ENCODE measurements at regions not wholly inside any gene's neighbourhood (a gene's known extent, or its start where the extent isn't known, plus 50 kb on each side); places are given as distances from the start of the nearest gene placed in this dataset.
"Not testable (repeated sequence)": the region's sequence is repeated elsewhere in the genome, so short reads cannot be mapped to it uniquely, and the experiment has no call there.

GRCh38 chr3:10625323-10625722 is 119.9 kb upstream of the ATP2B2 start:
- DNase-seq (ENCODE audit: low spot score) = no peak

GRCh38 chr3:10627884-10628572 is 122.6 kb upstream of the ATP2B2 start:
- no peak for DNase-seq (ENCODE audit: low spot score)

DNA sequence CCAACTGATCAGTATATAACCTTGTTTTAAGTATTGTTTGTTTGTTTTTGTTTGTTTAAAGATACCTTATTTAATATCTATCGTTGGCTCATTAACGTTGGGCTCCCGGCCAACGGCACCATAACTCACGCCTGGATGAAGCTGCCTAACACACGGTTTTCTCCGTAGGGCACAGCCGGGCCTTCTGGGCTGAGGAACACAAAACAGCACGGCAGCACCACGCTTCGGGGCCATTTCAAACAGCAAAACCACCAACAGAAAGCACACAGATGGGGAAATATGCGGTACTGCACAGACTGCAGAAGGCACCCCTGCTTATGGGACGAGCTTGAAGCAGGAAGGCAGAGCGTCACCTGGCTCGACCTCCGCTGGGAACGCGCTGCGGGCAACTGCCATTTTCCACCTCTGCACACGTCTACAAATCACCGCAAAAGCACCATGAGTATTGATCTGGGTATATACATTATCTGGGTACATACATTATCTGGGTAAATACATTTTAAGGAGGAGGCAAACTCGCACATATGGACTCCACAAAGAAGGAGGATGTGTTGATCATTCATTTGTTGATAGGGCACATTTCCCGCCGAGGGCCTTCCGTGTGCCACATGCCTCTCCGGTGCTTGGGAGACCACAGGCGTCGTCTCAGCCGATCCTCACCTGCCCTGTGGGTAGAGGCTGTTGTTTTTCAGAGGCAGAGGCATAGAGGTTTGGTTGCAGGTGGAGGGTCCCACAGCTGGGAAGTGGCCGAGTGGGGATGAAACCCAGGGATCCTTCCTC is 123.7 kb upstream of the ATP2B2 start:
- DNase-seq (ENCODE audit: low spot score) = no peak

DNA sequence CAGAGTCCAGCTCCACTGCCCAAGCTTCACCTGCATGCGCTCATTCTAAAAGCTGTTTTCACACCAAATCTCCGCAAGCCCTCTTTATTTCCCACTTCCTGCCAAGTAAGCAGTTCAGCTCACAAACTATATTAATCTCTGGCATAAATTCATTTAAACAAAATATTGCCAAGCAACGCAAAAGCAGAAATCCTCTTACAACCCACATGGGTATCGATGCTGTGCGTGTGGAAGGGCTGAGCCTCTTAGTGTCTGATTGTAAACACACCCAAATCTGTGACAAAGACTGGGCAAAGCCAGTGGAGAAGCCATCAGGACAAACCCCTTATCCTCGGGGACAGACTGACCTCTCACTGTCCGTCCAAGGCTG is 124.3 kb upstream of the ATP2B2 start:
- DNase-seq (ENCODE audit: low spot score) = no peak

DNA sequence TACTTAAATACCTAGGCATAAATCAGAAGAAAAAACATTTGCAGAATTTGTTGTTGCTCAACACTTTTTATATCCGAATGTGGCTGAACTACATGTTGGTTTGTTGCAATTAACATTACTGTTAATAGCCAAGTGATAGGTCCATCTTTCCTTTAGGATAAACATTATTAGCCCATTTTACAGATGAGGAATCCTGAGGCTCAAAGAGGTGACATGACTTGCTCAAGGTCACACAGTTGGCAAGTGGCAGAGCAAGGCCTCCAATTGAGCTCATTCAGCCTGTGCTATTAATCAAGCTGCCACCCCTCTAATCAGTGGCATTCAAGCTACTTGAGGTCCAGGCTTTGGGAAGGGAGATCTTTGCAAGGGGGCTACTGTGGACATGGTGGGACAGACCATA is 125.8 kb upstream of the ATP2B2 start:
- no peak for DNase-seq (ENCODE audit: low spot score)

GRCh38 chr3:10632125-10632524 is 126.7 kb upstream of the ATP2B2 start:
- DNase-seq (ENCODE audit: low spot score) = no peak

DNA sequence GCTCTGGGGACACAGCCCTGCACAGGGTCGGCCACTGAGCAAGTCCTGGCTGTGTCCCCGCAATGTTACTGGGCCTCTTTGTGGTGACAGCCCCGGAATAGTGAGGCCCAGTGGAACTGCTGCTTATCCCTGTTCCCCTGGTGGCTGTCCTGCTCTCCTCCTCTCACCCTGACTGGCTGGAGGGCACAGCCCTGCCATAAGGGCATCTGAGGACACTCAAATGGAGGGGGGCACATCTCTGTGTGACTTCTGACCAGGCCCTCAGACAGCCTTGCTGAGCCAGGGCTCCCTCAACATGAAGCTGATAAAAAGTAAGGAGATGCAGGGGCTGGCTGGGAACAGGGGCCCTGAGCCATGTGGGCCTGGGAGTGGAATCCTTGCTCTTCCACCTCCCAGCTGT is 127.4 kb upstream of the ATP2B2 start:
- DNase-seq (ENCODE audit: low spot score) = no peak

- no peak for DNase-seq (ENCODE audit: low spot score)
Observed at GRCh38 chr3:10635446-10636076, 130.2 kb upstream of the ATP2B2 start.

DNA sequence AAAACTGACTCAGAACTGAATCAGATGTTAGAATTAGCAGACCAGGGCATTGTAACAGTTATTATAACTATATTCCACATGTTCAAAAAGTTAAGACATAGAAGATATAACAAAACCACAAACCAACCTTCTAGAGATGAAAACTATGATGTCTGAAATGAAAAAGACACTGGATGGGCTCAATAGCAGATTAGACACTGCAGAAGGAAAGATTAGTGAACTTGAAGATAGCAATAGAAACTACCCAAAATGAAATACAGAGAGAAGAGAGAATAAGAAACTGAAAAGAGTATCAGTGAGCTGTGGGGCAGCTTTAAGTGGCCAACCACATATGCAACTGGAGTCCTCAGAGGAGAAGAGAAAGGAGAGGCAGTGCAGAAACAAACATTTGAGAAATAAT is 132.0 kb upstream of the ATP2B2 start:
- DNase-seq (ENCODE audit: low spot score) = no peak

- DNase-seq (ENCODE audit: low spot score) = no peak
Observed at GRCh38 chr3:10638466-10638865, 133.1 kb upstream of the ATP2B2 start.

GRCh38 chr3:10641760-10642159 is 136.4 kb upstream of the ATP2B2 start:
- DNase-seq (ENCODE audit: low spot score) = no peak

DNA sequence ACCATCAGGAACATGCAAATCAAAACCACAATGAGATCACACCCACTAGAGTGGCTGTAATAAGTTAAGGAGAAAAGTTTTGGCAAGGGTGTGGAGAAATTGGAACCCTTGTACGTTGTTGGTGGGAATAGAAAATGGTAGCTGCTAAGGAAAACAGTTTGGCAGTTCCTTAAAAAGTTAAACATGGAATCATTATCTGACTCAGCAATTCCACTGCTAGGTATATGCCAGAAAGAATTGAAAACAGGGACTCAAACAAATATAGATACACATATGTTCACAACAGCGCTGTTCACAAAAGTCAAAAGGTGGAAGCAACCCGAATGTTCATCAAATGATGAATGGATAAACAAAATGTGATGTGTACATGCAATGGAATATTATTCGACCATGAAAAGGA is 138.8 kb upstream of the ATP2B2 start:
- no peak for DNase-seq (ENCODE audit: low spot score)

DNA sequence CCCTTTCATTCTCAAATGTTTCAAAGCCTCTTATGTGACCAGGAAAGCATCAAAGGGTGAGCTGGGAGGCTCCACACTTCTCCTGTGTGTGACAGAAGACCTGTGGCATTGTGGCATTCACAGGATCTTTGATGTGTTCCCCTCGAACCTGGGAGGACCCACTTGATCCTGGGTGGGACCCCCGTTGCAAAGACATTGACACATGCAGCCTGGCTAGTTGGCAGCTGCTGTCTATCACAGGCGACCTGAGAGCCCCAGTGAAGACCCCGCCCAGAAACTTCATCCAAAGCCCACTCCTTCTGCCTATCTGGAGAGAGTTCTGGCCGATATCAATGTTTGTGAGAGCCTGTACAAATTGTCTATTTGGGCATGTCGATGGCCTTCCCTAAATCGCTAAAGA is 140.4 kb upstream of the ATP2B2 start:
- DNase-seq (ENCODE audit: low spot score) = no peak

DNA sequence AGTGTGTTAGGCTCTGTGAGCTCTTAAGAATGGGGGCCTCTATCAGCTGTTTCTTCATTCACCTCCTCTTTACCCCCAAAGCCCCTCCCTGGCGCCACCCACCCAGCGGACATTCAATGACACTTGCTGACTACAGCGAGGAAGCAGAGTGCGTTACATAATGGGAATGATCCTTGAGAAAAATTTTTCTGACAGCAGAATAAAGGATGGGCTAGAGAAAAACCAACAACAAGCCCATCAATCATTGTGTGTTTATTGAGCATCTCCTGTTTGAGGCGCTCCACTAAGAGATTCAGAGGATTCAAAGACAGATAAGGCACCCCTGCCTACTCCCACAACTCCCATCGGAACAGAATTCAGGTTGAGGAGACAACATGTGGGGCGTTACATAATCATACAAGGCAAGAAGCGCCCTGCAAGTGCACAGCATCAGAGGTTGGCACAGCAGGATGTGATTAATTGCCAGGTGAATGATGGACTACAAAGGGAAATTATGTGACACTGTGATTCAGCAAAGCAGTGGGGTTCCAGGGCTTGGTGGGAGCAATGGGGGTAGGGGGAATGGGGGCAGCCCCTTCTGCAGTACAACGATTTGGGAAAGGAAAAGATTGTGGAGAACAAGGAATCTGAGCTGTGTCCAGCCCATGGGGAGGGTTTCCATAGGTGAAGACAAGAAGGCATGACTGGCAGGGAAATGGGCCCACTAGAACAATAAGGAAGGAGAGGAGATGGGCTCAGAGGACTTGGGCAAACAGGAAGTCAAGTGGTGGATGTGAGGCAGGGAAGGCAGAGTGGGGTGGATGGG is 141.3 kb upstream of the ATP2B2 start:
- no peak for DNase-seq (ENCODE audit: low spot score)

DNA sequence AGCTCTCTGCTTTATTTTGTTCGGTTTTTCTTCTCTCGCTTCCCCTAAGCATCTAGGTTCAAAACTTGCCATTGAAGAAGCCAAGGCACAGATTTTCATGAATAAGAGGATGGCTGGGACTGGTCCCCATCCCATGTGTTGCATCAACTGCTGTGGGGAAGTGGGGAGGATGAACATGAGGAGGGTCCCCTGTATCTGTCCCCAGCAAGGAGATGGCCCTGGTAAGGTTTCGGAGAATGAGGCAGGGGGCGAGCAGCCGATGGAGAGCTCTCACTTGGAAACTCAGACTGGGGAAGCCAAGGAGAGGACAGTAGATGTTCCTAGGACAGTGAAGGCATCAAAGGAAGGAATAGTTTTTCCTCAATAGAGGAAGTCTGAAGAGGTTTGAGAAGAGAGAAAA is 142.0 kb upstream of the ATP2B2 start:
- DNase-seq (ENCODE audit: low spot score) = no peak

DNA sequence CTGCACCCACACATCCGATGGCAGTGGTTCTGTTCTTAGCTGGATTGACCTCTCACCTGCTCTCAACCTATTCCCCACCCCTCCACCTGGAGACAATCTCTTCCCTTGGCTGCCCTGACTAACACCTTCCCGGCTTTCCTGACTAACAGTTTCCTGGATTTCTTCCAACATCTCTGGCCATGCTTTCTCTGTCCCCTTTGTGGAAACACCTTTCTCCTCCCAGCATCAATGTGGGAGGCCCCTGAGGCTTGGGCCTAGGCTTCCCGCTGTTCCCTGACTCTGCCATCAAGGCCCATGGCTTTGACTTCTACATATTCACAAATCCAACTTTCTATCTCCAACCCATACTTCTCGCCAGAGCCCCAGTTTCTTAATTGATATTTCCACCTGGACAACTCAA is 142.8 kb upstream of the ATP2B2 start:
- no peak for DNase-seq (ENCODE audit: low spot score)

DNA sequence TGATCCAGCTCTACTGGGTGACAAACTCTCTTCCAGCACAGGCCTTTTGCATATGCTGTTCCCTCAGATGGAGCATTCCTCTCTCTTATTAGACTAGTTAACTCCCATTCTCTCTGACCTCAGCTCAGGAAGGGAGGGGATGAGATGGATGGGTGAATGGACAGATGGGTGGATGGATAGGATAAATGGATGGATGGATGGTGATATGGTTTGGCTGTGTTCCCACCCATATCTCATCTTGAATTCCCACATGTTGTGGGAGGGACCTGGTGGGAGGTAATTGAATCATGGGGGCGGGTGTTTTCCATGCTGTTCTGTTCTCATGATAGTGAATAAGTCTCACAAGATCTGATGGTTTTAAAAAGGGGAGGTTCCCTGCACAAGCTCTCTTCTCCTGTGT is 144.1 kb upstream of the ATP2B2 start:
- DNase-seq (ENCODE audit: low spot score) = not testable (repeated sequence)

GRCh38 chr3:10651506-10651905 is 146.1 kb upstream of the ATP2B2 start:
- no peak for DNase-seq (ENCODE audit: low spot score)

- no peak for DNase-seq (ENCODE audit: low spot score)
Observed at GRCh38 chr3:10653241-10653640, 147.9 kb upstream of the ATP2B2 start.

DNA sequence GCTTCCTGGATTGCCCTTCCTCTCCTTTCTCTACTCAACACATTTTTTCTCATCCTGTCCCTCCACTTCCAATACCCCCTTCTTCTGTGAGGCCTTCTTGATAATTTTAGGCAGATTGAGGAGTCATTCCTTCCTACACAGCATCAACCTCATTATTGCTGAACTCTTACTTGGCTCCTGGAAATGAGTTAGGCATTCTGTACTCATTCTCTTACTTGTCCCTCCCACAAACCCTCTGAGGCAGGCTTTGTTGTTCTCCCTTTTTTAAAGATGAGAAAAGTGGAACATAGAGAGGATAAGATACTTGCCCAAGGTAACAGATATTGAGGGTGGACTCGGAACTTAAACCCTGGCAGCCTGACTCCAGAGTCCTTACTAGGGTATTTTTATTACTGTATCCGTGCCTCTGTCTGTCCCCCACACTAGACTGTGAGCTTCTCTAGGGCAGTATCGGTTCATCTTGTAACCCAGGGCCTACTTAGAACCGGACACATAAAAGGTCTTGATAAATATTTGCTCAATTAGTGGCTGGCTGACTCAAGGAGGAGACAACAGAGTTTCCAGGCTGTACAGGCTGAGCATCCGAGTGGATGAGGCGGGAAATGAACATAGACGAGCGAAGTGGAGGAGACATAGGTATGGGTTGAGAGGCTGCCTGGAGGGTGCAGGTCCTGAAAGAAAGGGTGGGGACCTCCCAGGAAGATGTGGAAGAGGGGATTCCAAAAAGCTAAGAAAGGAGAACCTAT is 148.7 kb upstream of the ATP2B2 start:
- DNase-seq (ENCODE audit: low spot score) = no peak

GRCh38 chr3:10655105-10655504 is 149.7 kb upstream of the ATP2B2 start:
- no peak for DNase-seq (ENCODE audit: low spot score)

All from HT-29 (cell line).